ENCODE measurements at regions not wholly inside any gene's neighbourhood (a gene's known extent, or its start where the extent isn't known, plus 50 kb on each side); places are given as distances from the start of the nearest gene placed in this dataset.
"Not testable (repeated sequence)": the region's sequence is repeated elsewhere in the genome, so short reads cannot be mapped to it uniquely, and the experiment has no call there.

- no peak for DNase-seq
These were observed 81.1 kb downstream of the CD200R1L start for GRCh38 chr3:112765531-112765930.

- no peak for DNase-seq
These were observed 83.4 kb downstream of the CD200R1L start for GRCh38 chr3:112763258-112763657.

GRCh38 chr3:112761062-112761638 lies 85.5 kb downstream of the CD200R1L start:
- no peak for DNase-seq

GRCh38 chr3:112759681-112760080 lies 87.0 kb downstream of the CD200R1L start:
- DNase-seq, result no peak

- DNase-seq, result no peak
These were observed 87.5 kb downstream of the CD200R1L start for GRCh38 chr3:112759210-112759609.

- no peak for DNase-seq
These were observed 89.5 kb downstream of the CD200R1L start for GRCh38 chr3:112757197-112757596.

GRCh38 chr3:112755845-112756613 lies 90.6 kb downstream of the CD200R1L start:
- DNase-seq, result no peak

GRCh38 chr3:112755046-112755445 lies 91.6 kb downstream of the CD200R1L start:
- DNase-seq, result not testable (repeated sequence)

- DNase-seq, result no peak
These were observed 94.8 kb downstream of the CD200R1L start for GRCh38 chr3:112751564-112752512.

GRCh38 chr3:112751061-112751460 lies 95.6 kb downstream of the CD200R1L start:
- DNase-seq, result no peak

- no peak for DNase-seq
These were observed 99.0 kb downstream of the CD200R1L start for GRCh38 chr3:112747624-112748023.

GRCh38 chr3:112746675-112747280 lies 99.9 kb downstream of the CD200R1L start:
- no peak for DNase-seq

- DNase-seq, result no peak
These were observed 101.0 kb downstream of the CD200R1L start for GRCh38 chr3:112745567-112746248.

GRCh38 chr3:112744825-112745566 lies 101.7 kb downstream of the CD200R1L start:
- DNase-seq, result peak; percentile 43 to 45

- DNase-seq, result no peak
These were observed 102.6 kb downstream of the CD200R1L start for GRCh38 chr3:112744106-112744505.

- DNase-seq, result no peak
These were observed 102.0 kb upstream of the CCDC80 start for GRCh38 chr3:112742934-112743333.

GRCh38 chr3:112741983-112742382 lies 101.0 kb upstream of the CCDC80 start:
- DNase-seq, result no peak

GRCh38 chr3:112740835-112741234 lies 99.9 kb upstream of the CCDC80 start:
- DNase-seq, result no peak

GRCh38 chr3:112739252-112739965 lies 98.5 kb upstream of the CCDC80 start:
- no peak for DNase-seq

GRCh38 chr3:112738366-112738765 lies 97.4 kb upstream of the CCDC80 start:
- no peak for DNase-seq
